WTC11 (cell line): ENCODE measurements at regions not wholly inside any gene's neighbourhood (a gene's known extent, or its start where the extent isn't known, plus 50 kb on each side); places are given as distances from the start of the nearest gene placed in this dataset.

Experiments used
- ATAC-seq: fragments of 200-7000 bp; cut with Tn5 transposase; 2 replicates; pipeline ENCODE4 v1.10.0; 2021; ENCODE audit warnings: mild to moderate bottlenecking, moderate library complexity
- CTCF ChIA-PET: fragments of 300-600 bp; sonication (Branson Sonifier 250); formaldehyde crosslinking; loops from one replicate; lab custom pipeline; 2021; ENCODE audit warnings: antibody characterized with exemption; lab: Charles Lee
- POLR2A ChIA-PET: fragments of 350-600 bp; sonication (Branson Sonifier 250); formaldehyde crosslinking; loops from one replicate; lab custom pipeline; 2021; ENCODE audit warnings: antibody characterized with exemption; lab: Charles Lee
- DNase-seq: peaks from one replicate; pipeline ENCODE4 v3.0.0; 2021; ENCODE audit warnings: low spot score
- H3K27ac Mint-ChIP-seq: 2 replicates; pipeline ENCODE4 v1.8.0; 2021; ENCODE audit warnings: mixed read lengths
- H3K27me3 Mint-ChIP-seq: 2 replicates; pipeline ENCODE4 v1.8.0; 2021; ENCODE audit warnings: low read depth, mild to moderate bottlenecking, moderate library complexity, mixed read lengths
- H3K36me3 Mint-ChIP-seq: 2 replicates; pipeline ENCODE4 v1.8.0; 2021; ENCODE audit warnings: mixed read lengths
- H3K4me1 Mint-ChIP-seq: 2 replicates; pipeline ENCODE4 v1.8.0; 2022; ENCODE audit warnings: mixed read lengths
- H3K4me3 Mint-ChIP-seq: 2 replicates; pipeline ENCODE4 v1.8.0; 2021; ENCODE audit warnings: mild to moderate bottlenecking, moderate library complexity, mixed read lengths
- H3K9me3 Mint-ChIP-seq: 2 replicates; pipeline ENCODE4 v1.8.0; 2021; ENCODE audit warnings: mixed read lengths
- ATF1 ChIP-seq: sonication (generic); formaldehyde crosslinking; IDR thresholded peaks from 2 replicates; pipeline ENCODE4 v1.8.1; 2023; ENCODE audit warnings: mild to moderate bottlenecking, moderate library complexity, missing genetic modification reagents
- ATF3 ChIP-seq: sonication (generic); formaldehyde crosslinking; conservative IDR thresholded peaks from 2 replicates; pipeline ENCODE4 v1.8.1; 2022; ENCODE audit warnings: mild to moderate bottlenecking, missing genetic modification reagents
- ESRRA ChIP-seq: sonication (generic); formaldehyde crosslinking; IDR thresholded peaks from 2 replicates; pipeline ENCODE4 v1.8.1; 2022; ENCODE audit warnings: mild to moderate bottlenecking, missing genetic modification reagents, borderline replicate concordance
- FOXK1 ChIP-seq: sonication (generic); formaldehyde crosslinking; IDR thresholded peaks from 2 replicates; pipeline ENCODE4 v1.8.0; 2022; ENCODE audit warnings: mild to moderate bottlenecking, moderate library complexity, missing genetic modification reagents
- GTF2I ChIP-seq: fragments of 250-450 bp; sonication (Bioruptor Pico); conservative IDR thresholded peaks from 2 replicates; pipeline ENCODE4 v1.4.0; 2021; ENCODE audit warnings: mild to moderate bottlenecking
- HMGA2 ChIP-seq: fragments of 250-450 bp; sonication (Bioruptor Pico); IDR thresholded peaks from 2 replicates; pipeline ENCODE4 v1.4.0; 2021; ENCODE audit warnings: mild to moderate bottlenecking, moderate library complexity
- JUN ChIP-seq: sonication (generic); formaldehyde crosslinking; IDR thresholded peaks from 2 replicates; pipeline ENCODE4 v1.8.0; 2023; ENCODE audit warnings: mild to moderate bottlenecking, missing genetic modification reagents
- MLX ChIP-seq: sonication (generic); formaldehyde crosslinking; IDR thresholded peaks from 2 replicates; pipeline ENCODE4 v1.8.1; 2023; ENCODE audit warnings: mild to moderate bottlenecking, missing genetic modification reagents, moderate library complexity
- MXD4 ChIP-seq: fragments of 250-450 bp; sonication (Bioruptor Pico); IDR thresholded peaks from 2 replicates; pipeline ENCODE4 v1.8.0; 2021; ENCODE audit warnings: mild to moderate bottlenecking, moderate library complexity, borderline replicate concordance
- SMAD4 ChIP-seq: sonication (generic); formaldehyde crosslinking; IDR thresholded peaks from 2 replicates; pipeline ENCODE4 v1.8.0; 2022; ENCODE audit warnings: mild to moderate bottlenecking, missing genetic modification reagents
- ZBTB21 ChIP-seq: sonication (generic); formaldehyde crosslinking; IDR thresholded peaks from 2 replicates; pipeline ENCODE4 v1.8.1; 2023; ENCODE audit warnings: mild to moderate bottlenecking, missing genetic modification reagents, borderline replicate concordance
- ZNF138 ChIP-seq: sonication (generic); formaldehyde crosslinking; conservative IDR thresholded peaks from 2 replicates; pipeline ENCODE4 v1.8.1; 2022; ENCODE audit warnings: mild to moderate bottlenecking, moderate library complexity, missing genetic modification reagents
- ZNF532 ChIP-seq: fragments of 250-450 bp; sonication (Bioruptor Pico); IDR thresholded peaks from 2 replicates; pipeline ENCODE4 v1.9.0; 2021; ENCODE audit warnings: mild to moderate bottlenecking, borderline replicate concordance
- TF ChIP-seq, protein P1 (sequence below): sonication (generic); formaldehyde crosslinking; IDR thresholded peaks from 2 replicates; pipeline ENCODE4 v1.8.1; 2022; ENCODE audit warnings: low read depth, mild to moderate bottlenecking, moderate library complexity, missing genetic modification reagents, borderline replicate concordance
- TF ChIP-seq, protein P2 (sequence below): sonication (generic); formaldehyde crosslinking; IDR thresholded peaks from 2 replicates; pipeline ENCODE4 v1.8.0; 2022; ENCODE audit warnings: mild to moderate bottlenecking, missing genetic modification reagents
- TF ChIP-seq, protein P3 (sequence below): sonication (generic); formaldehyde crosslinking; IDR thresholded peaks from 2 replicates; pipeline ENCODE4 v1.8.1; 2023; ENCODE audit warnings: mild to moderate bottlenecking, missing genetic modification reagents

- Mint-ChIP-seq H3K9me3 (peaks cover 27% of the 10 kb centered on the region), H3K27ac (peak overlapping the region; percentile 76), H3K27me3 (peaks cover 8% of the 10 kb centered on the region), H3K4me3 (peak overlapping the region; percentile 1; the same call in 1 of the 2 replicates), H3K4me1 (peaks cover 30% of the 10 kb centered on the region), H3K36me3 (peaks cover 24% of the 10 kb centered on the region)
- DNase-seq (no peak), ATAC-seq (peak; percentile 72)
- TF ChIP-seq FOXK1 (CRISPR knock-in tag): no peak
- no peak for TF ChIP-seq ATF1 (CRISPR knock-in tag)
- TF ChIP-seq, protein P1, sequence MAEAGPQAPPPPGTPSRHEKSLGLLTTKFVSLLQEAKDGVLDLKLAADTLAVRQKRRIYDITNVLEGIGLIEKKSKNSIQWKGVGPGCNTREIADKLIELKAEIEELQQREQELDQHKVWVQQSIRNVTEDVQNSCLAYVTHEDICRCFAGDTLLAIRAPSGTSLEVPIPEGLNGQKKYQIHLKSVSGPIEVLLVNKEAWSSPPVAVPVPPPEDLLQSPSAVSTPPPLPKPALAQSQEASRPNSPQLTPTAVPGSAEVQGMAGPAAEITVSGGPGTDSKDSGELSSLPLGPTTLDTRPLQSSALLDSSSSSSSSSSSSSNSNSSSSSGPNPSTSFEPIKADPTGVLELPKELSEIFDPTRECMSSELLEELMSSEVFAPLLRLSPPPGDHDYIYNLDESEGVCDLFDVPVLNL: no peak
- no peak for TF ChIP-seq MXD4 (CRISPR knock-in tag)
- no peak for TF ChIP-seq JUN (CRISPR knock-in tag)
- no peak for TF ChIP-seq SMAD4 (CRISPR knock-in tag)
- no peak for TF ChIP-seq ZNF138 (CRISPR knock-in tag)
- TF ChIP-seq ZBTB21 (CRISPR knock-in tag): no peak
- no peak for TF ChIP-seq ATF3 (CRISPR knock-in tag)
- no peak for TF ChIP-seq HMGA2 (CRISPR knock-in tag)
- no peak for TF ChIP-seq ESRRA (CRISPR knock-in tag)
- POLR2A ChIA-PET: no interaction called here
- CTCF ChIA-PET: no interaction called here
Observed at GRCh38 chr14:55799508-55800095, 219.6 kb downstream of the KTN1 start.

DNA sequence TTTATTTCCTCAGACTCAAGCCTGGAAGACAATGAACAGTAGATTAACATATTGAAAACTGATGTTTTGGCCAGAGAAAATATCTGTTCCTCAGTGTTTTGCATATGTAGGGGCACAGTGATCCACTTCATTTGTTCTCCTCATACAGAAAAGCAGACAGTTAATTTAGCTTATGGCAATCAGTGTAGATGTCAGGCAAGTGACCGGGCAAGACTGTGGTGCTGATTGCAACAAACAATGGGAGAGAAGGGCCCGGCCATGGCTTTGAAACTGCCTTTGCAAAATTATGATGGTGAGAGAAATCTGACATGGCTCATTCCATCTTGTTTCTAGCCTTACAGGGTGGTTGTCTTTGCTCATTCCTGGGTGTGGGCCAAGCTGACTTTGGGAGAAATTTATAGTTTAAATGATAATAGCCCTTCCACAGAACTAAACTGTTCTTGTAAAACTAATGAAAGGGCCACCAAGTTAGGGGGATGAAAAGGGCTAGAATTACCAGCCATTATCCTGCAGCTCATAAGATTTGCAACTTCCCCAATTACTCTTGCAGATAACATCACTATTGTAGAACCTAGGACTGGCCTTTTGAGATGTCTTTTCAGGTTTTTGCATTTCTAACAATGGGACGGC is 220.3 kb downstream of the KTN1 start:
- Mint-ChIP-seq H3K9me3 (peaks cover 30% of the 10 kb centered on the region), H3K4me1 (peaks cover 30% of the 10 kb centered on the region), H3K27me3 (peaks cover 8% of the 10 kb centered on the region), H3K4me3 (peak overlapping the region; percentile 1; the same call in 1 of the 2 replicates), H3K27ac (peak overlapping the region; percentile 76), H3K36me3 (peaks cover 24% of the 10 kb centered on the region)
- ChIA-PET POLR2A (no interaction called here), CTCF (no interaction called here)
- no peak for DNase-seq
- peak; percentile 17; the same call in 1 of the 2 replicates for ATAC-seq
- TF ChIP-seq GTF2I (CRISPR knock-in tag): no peak
- TF ChIP-seq, protein P2, sequence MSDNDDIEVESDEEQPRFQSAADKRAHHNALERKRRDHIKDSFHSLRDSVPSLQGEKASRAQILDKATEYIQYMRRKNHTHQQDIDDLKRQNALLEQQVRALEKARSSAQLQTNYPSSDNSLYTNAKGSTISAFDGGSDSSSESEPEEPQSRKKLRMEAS (CRISPR knock-in tag): 0 out of 2 replicates have a peak, but pooled peaks have one; percentile 21
- no peak for TF ChIP-seq MLX (CRISPR knock-in tag)
- TF ChIP-seq, protein P3, sequence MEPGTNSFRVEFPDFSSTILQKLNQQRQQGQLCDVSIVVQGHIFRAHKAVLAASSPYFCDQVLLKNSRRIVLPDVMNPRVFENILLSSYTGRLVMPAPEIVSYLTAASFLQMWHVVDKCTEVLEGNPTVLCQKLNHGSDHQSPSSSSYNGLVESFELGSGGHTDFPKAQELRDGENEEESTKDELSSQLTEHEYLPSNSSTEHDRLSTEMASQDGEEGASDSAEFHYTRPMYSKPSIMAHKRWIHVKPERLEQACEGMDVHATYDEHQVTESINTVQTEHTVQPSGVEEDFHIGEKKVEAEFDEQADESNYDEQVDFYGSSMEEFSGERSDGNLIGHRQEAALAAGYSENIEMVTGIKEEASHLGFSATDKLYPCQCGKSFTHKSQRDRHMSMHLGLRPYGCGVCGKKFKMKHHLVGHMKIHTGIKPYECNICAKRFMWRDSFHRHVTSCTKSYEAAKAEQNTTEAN (CRISPR knock-in tag): no peak
- no peak for TF ChIP-seq MXD4 (CRISPR knock-in tag)
- no peak for TF ChIP-seq ZNF532 (CRISPR knock-in tag)
